ENCODE measurements at regions not wholly inside any gene's neighbourhood (a gene's known extent, or its start where the extent isn't known, plus 50 kb on each side); places are given as distances from the start of the nearest gene placed in this dataset.

DNA sequence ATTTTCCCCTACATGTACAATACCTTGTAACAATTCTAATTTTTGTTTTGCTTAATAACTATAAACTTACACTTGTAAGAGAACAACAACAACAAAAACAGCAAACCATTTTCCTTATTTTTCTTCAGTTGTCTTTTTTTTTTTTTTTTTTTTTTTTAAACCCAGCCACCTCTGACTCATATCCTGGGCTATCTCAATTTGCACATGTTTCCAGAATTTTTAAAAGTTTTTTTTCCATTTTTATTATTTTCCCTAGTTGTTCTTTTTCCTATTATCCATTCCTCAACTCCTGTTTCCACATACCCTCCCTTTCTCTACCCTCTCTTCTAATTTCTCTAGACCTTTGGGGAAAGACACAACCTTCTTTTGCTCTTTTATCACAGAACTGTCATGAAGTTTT, 112.5 kb downstream of the EFEMP1 start:
- Mint-ChIP-seq H3K27me3 (ENCODE audit: insufficient read depth) (peaks cover 3% of the 10 kb centered on the region; the same call in 1 of the 2 replicates), H3K27ac (no peak overlapping the region; the same call in 1 of the 2 replicates), H3K4me1 (ENCODE audit: low read depth) (peaks cover 16% of the 10 kb centered on the region), H3K9me3 (peaks cover 4% of the 10 kb centered on the region; the same call in 1 of the 2 replicates), H3K4me3 (no peak overlapping the region; the same call in 1 of the 2 replicates), H3K36me3 (ENCODE audit: low read depth) (no peaks in the 10 kb centered on the region)
- TF ChIP-seq, protein P1, sequence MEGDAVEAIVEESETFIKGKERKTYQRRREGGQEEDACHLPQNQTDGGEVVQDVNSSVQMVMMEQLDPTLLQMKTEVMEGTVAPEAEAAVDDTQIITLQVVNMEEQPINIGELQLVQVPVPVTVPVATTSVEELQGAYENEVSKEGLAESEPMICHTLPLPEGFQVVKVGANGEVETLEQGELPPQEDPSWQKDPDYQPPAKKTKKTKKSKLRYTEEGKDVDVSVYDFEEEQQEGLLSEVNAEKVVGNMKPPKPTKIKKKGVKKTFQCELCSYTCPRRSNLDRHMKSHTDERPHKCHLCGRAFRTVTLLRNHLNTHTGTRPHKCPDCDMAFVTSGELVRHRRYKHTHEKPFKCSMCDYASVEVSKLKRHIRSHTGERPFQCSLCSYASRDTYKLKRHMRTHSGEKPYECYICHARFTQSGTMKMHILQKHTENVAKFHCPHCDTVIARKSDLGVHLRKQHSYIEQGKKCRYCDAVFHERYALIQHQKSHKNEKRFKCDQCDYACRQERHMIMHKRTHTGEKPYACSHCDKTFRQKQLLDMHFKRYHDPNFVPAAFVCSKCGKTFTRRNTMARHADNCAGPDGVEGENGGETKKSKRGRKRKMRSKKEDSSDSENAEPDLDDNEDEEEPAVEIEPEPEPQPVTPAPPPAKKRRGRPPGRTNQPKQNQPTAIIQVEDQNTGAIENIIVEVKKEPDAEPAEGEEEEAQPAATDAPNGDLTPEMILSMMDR (IDR thresholded peaks at IDR 0.05) = no peak
- DNase-seq = no peak

DNA sequence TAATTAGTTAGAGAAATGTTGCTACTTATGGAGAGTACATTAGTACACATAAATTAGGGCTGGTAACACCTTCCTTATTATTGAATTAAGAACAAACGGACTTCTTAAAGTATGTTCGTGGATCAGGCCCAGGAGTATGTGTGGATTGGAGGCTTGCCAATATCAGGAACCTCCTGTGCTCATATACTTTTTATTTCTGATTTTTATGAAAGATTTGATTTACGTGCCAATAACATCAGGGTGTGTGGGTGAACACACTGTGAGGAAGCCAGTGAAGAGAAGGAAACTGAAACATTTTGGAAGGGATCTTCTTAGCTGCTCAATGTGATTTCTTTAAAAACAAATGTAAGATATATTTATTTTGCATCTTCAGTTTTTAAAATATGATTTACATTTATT, 113.0 kb downstream of the EFEMP1 start:
- Mint-ChIP-seq H3K9me3 (peaks cover 4% of the 10 kb centered on the region; the same call in 1 of the 2 replicates), H3K27ac (no peak overlapping the region), H3K27me3 (ENCODE audit: insufficient read depth) (peaks cover 3% of the 10 kb centered on the region; the same call in 1 of the 2 replicates), H3K4me1 (ENCODE audit: low read depth) (peaks cover 16% of the 10 kb centered on the region), H3K4me3 (no peak overlapping the region; the same call in 1 of the 2 replicates), H3K36me3 (ENCODE audit: low read depth) (no peaks in the 10 kb centered on the region)
- TF ChIP-seq, protein P1 (IDR thresholded peaks at IDR 0.05) = no peak
- DNase-seq = no peak

DNA sequence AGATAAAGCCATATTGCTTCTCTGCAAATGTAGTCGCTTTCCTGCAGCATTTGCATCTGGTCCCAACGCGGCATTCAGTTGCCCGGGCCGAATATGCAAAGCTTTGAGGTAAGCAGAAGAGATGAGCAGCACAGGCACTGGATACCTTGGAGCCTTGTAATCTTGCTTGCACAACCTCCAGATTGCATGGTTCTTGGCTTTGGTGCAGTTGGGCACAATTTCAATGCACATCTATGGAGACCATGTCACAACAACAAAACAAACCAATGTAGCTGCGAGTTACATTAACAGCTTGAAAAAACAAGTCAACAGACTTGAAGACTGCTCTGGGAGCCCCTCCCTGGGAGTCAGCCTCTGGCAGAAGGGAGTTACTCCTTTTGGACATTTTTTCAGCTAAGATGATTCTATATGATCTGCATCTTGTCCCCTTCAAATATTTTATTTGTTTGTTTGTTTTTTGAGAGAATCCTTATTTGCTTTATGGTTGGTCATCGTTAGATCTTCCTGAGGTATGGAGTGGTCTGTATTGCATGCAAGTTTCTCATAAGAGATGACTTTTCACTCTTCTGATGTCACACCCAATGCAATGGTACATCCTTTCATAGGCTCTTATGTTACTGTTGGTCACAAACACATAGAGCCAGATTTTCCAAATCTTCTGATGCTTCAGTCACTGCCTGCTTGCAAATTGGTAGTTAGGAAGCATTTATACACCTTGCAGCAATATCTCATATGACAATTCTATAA, 113.5 kb downstream of the EFEMP1 start:
- Mint-ChIP-seq H3K4me1 (ENCODE audit: low read depth) (peaks cover 16% of the 10 kb centered on the region), H3K4me3 (no peak overlapping the region), H3K9me3 (no peaks in the 10 kb centered on the region; the same call in 1 of the 2 replicates), H3K27ac (no peak overlapping the region), H3K36me3 (ENCODE audit: low read depth) (no peaks in the 10 kb centered on the region), H3K27me3 (ENCODE audit: insufficient read depth) (no peaks in the 10 kb centered on the region)
- TF ChIP-seq, protein P1 (IDR thresholded peaks at IDR 0.05) = no peak
- DNase-seq = no peak

DNA sequence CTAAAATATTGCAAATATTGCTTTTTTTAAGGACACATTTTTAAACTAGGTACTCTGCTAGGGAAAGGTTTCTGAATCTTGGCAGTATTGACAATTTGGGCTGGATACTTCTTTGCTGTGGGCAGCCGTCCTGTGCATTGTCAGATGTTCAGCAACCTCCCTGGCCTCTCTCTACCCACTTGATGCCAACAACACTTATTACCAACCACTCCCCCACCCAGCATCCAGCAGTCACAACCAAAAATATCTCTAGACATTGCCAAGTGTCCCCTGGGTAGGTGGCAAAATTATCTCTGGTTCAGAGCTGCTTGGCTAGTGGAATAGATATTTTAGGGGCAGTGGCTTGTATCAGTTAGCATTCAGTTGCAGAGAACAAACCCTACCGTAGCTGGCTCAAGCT, 114.3 kb upstream of the PNPT1 start:
- Mint-ChIP-seq H3K27ac (no peak overlapping the region), H3K36me3 (ENCODE audit: low read depth) (no peaks in the 10 kb centered on the region), H3K4me3 (no peak overlapping the region), H3K4me1 (ENCODE audit: low read depth) (peaks cover 26% of the 10 kb centered on the region), H3K9me3 (no peaks in the 10 kb centered on the region), H3K27me3 (ENCODE audit: insufficient read depth) (no peaks in the 10 kb centered on the region)
- TF ChIP-seq, protein P1 (IDR thresholded peaks at IDR 0.05) = no peak
- no peak for DNase-seq

DNA sequence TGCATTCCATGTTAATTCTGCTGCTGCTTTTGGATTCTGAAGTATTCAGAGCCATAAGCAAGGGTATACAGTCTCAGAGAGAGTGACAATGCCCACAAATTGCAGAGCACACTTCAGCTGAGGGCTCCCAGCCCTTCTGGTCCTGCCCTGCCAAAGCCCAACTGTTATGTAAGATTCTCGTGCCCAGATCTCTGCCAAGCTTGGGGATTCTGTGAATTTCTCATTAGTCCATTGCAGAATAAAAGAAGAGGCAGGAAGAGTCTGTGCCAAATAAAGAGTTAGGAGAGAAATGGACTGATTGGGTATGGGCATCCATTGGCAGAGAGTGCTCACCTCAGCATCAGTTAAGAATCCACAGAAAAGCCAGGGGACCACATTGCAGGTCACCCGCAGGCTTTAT, 112.0 kb upstream of the PNPT1 start:
- no peak overlapping the region for H3K27ac Mint-ChIP-seq
- TF ChIP-seq, protein P1 (IDR thresholded peaks at IDR 0.05) = no peak
- H3K4me3 Mint-ChIP-seq = no peak overlapping the region
- no peak for DNase-seq
- H3K4me1 Mint-ChIP-seq (ENCODE audit: low read depth) = peaks cover 17% of the 10 kb centered on the region
- no peaks in the 10 kb centered on the region for H3K36me3 Mint-ChIP-seq (ENCODE audit: low read depth)
- 0 out of 2 replicates have a peak, but pooled peaks cover 1% of the 10 kb centered on the region for H3K27me3 Mint-ChIP-seq (ENCODE audit: insufficient read depth)
- H3K9me3 Mint-ChIP-seq = no peaks in the 10 kb centered on the region
